ENCODE measurements at regions not wholly inside any gene's neighbourhood (a gene's known extent, or its start where the extent isn't known, plus 50 kb on each side); places are given as distances from the start of the nearest gene placed in this dataset.

GRCh38 chr5:174849426-174849825 lies 125.0 kb downstream of the MSX2 start:
- TF ChIP-seq GTF2I (CRISPR knock-in tag; conservative IDR thresholded peaks at IDR 0.05) = no peak
- no peak for TF ChIP-seq ATF6 (CRISPR knock-in tag; IDR thresholded peaks at IDR 0.05)
- no peak for TF ChIP-seq CTCF (IDR thresholded peaks at IDR 0.05)
- no peak for TF ChIP-seq MAX (CRISPR knock-in tag; IDR thresholded peaks at IDR 0.05)
- TF ChIP-seq KAT7 (CRISPR knock-in tag; IDR thresholded peaks at IDR 0.05; ENCODE audit: borderline replicate concordance) = no peak
- TF ChIP-seq TCF7 (CRISPR knock-in tag; IDR thresholded peaks at IDR 0.05; ENCODE audit: low read depth) = no peak
- TF ChIP-seq E2F1 (CRISPR knock-in tag; IDR thresholded peaks at IDR 0.05) = no peak
- no peak for TF ChIP-seq TEAD1 (CRISPR knock-in tag; IDR thresholded peaks at IDR 0.05)
- TF ChIP-seq IRF1 (CRISPR knock-in tag; IDR thresholded peaks at IDR 0.05) = no peak
- no peak for TF ChIP-seq ATF1 (CRISPR knock-in tag; IDR thresholded peaks at IDR 0.05)

All from WTC11 (cell line).